Smooth muscle cell (in vitro differentiated cells): ENCODE measurements at regions not wholly inside any gene's neighbourhood (a gene's known extent, or its start where the extent isn't known, plus 50 kb on each side); places are given as distances from the start of the nearest gene placed in this dataset.

Experiments
- DNase-seq: peaks from one replicate; lab custom pipeline; 2025; ENCODE audit not compliant: unreplicated experiment; lab: John Stamatoyannopoulos, UW
- H2AFZ ChIP-seq: fragments of 200-600 bp; sonication (generic); 2 replicates; pipeline ENCODE4 v1.6.0; 2016; ENCODE audit warnings: antibody characterized with exemption, low read depth, mild to moderate bottlenecking
- H3F3A ChIP-seq: fragments of 200-600 bp; sonication (generic); 2 replicates; pipeline ENCODE4 v1.6.0; 2017; ENCODE audit warnings: antibody characterized with exemption, low read depth
- H3K27ac ChIP-seq: fragments of 200-600 bp; sonication (generic); 2 replicates; pipeline ENCODE4 v1.5.1; 2016; ENCODE audit warnings: low read depth, mild to moderate bottlenecking
- H3K27me3 ChIP-seq: fragments of 200-600 bp; sonication (generic); 2 replicates; pipeline ENCODE4 v1.6.1; 2016; ENCODE audit warnings: low read depth, mild to moderate bottlenecking
- H3K36me3 ChIP-seq: fragments of 200-600 bp; sonication (generic); 2 replicates; pipeline ENCODE4 v1.5.1; 2016; ENCODE audit warnings: low read depth
- H3K4me1 ChIP-seq: fragments of 200-600 bp; sonication (generic); 2 replicates; pipeline ENCODE4 v1.5.1; 2016; ENCODE audit warnings: low read depth
- H3K4me2 ChIP-seq: fragments of 200-600 bp; sonication (generic); 2 replicates; pipeline ENCODE4 v1.6.0; 2016; ENCODE audit warnings: mild to moderate bottlenecking
- H3K4me3 ChIP-seq: fragments of 200-600 bp; sonication (generic); 2 replicates; pipeline ENCODE4 v1.5.1; 2016; ENCODE audit warnings: mild to moderate bottlenecking
- H3K79me2 ChIP-seq: fragments of 200-600 bp; sonication (generic); 2 replicates; pipeline ENCODE4 v1.6.0; 2016; ENCODE audit warnings: low read depth, mild to moderate bottlenecking
- H3K9ac ChIP-seq: fragments of 200-600 bp; sonication (generic); 2 replicates; pipeline ENCODE4 v1.6.0; 2016; ENCODE audit warnings: low read depth
- H3K9me3 ChIP-seq: fragments of 200-600 bp; sonication (generic); replicated peaks from 2 replicates; pipeline ENCODE4 v1.5.1; 2016; ENCODE audit warnings: low read depth
- H4K20me1 ChIP-seq: fragments of 200-600 bp; sonication (generic); 2 replicates; pipeline ENCODE4 v1.6.0; 2016; ENCODE audit warnings: low read depth
- WGBS: methylation state at CpG from one replicate; pipeline ENCODE4 v1.1.7; 2016; ENCODE audit warnings: low lambda C conversion rate; 5-methylcytosine and 5-hydroxymethylcytosine counted together
- TF ChIP-seq, protein P1 (sequence below): fragments of 200-600 bp; sonication (generic); IDR thresholded peaks from 2 replicates; pipeline ENCODE4 v1.5.1; 2017; ENCODE audit warnings: borderline replicate concordance, mild to moderate bottlenecking, antibody characterized with exemption; ENCODE audit not compliant: insufficient read depth, poor library complexity, severe bottlenecking

DNA sequence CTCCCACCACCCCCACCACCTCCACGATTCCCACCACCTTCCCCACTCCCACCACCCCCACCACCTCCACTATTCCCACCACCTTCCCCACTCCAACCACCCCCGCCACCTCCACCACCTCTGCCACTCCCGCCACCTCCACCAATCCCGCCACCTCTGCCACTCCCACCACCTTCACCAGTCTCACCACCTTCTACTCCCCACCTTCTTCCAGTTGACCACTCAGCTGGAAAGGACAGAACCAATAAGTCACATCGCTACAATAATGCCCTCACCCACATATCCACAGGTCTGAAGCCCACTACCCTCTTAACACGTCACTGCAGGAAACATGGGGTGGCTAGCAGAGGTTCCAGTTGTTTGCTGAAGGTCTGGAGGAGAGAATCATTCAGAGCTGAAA, 93.5 kb upstream of the PAX2 start:
- Histone ChIP-seq H3K9ac (no peak overlapping the region), H3K4me1 (peaks cover 19% of the 10 kb centered on the region), H2AFZ (no peak overlapping the region), H4K20me1 (no peaks in the 10 kb centered on the region), H3K9me3 (no peaks in the 10 kb centered on the region), H3K36me3 (no peaks in the 10 kb centered on the region), H3K4me3 (no peak overlapping the region), H3K4me2 (no peak overlapping the region), H3F3A (peaks cover 6% of the 10 kb centered on the region), H3K79me2 (no peaks in the 10 kb centered on the region), H3K27ac (no peak overlapping the region), H3K27me3 (peaks cover 59% of the 10 kb centered on the region)
- WGBS = 89% methylated on average over 5 of the region's 6 CpGs
- TF ChIP-seq, protein P1, sequence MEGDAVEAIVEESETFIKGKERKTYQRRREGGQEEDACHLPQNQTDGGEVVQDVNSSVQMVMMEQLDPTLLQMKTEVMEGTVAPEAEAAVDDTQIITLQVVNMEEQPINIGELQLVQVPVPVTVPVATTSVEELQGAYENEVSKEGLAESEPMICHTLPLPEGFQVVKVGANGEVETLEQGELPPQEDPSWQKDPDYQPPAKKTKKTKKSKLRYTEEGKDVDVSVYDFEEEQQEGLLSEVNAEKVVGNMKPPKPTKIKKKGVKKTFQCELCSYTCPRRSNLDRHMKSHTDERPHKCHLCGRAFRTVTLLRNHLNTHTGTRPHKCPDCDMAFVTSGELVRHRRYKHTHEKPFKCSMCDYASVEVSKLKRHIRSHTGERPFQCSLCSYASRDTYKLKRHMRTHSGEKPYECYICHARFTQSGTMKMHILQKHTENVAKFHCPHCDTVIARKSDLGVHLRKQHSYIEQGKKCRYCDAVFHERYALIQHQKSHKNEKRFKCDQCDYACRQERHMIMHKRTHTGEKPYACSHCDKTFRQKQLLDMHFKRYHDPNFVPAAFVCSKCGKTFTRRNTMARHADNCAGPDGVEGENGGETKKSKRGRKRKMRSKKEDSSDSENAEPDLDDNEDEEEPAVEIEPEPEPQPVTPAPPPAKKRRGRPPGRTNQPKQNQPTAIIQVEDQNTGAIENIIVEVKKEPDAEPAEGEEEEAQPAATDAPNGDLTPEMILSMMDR = no peak
- DNase-seq = no peak

DNA sequence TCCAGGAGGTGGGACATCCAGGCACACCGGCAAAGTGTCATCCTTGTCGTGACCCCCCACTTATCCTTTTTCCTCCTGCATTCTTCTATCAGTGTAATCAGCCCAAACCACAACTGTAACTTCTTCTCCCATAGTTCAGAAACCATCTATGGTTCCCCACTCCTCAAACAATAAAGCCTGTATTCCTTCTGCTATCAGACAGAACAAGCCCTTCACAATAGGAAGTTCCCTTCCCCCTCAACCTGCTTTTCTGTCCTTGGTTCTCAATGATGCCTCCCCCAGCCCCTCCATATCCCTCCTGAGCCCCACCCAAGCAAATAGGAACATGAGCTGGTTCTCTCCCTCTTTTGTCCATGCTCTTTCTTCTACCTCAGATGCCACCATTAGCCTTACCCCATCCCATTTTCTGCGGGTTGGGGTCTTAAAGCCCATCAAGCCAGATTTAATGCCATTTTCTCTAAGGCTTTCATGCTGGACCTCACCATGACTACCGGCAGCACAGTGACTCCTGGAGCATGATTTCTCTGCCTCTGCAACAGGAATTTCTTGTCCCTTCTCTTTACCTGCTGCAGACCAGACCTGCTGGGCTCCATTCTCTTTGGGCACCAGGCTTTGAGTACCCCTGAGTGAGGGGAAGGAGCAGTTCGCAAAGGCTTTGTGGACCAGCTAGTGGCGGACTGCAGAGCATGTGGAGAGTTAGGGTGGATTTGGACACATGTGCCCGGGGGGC, 92.8 kb upstream of the PAX2 start:
- TF ChIP-seq, protein P1 = no peak
- Histone ChIP-seq H3K9ac (no peak overlapping the region), H3K36me3 (no peaks in the 10 kb centered on the region), H4K20me1 (no peaks in the 10 kb centered on the region), H2AFZ (no peak overlapping the region), H3K9me3 (no peaks in the 10 kb centered on the region), H3K4me1 (peaks cover 19% of the 10 kb centered on the region), H3K27me3 (peaks cover 64% of the 10 kb centered on the region), H3F3A (peaks cover 6% of the 10 kb centered on the region), H3K4me2 (no peak overlapping the region), H3K4me3 (no peak overlapping the region), H3K79me2 (no peaks in the 10 kb centered on the region), H3K27ac (no peak overlapping the region)
- DNase-seq = no peak
- WGBS = 83% methylated on average over 7 of the region's 7 CpGs

DNA sequence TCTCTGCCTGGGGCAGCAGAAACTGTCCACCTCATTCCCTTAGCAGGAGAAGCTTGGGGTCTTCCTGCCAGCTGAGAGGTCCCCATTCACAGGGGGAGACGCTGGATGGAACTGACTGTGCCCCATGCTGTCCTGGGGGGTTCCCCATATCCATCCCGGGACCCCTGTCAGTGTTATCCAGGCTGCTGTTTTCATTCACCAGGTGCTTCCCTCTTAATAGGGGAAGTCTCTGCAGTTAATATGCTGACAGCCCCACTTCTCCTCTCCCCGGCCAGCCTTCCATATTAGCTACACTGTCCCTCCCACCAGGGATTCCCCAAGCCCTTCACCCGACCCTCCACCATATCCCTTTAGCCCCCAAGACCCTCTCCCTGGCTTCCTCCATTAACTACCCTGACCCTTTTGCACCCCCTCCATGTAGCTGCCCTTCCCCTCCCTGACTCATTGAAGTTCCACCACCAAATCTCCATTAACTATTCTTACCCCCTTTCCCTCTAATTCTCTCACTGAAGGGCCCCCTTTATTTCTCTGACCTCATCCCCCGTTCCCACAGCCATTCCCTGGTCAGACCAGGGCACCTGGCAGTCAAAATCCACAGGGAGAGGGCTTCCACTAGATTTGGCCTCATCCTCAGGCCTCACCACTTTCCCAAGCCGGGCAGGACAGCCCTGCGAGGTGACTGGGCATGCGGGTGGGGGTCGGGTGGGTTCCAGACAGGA, 92.0 kb upstream of the PAX2 start:
- H3K4me2 ChIP-seq = peak overlapping the region; percentile 88
- H3K79me2 ChIP-seq = no peaks in the 10 kb centered on the region
- no peak overlapping the region for H3K9ac ChIP-seq
- H3F3A ChIP-seq = peaks cover 6% of the 10 kb centered on the region
- peak overlapping the region; percentile 43 for H3K4me3 ChIP-seq
- TF ChIP-seq, protein P1 = no peak
- no peaks in the 10 kb centered on the region for H4K20me1 ChIP-seq
- no peak overlapping the region for H3K27ac ChIP-seq
- WGBS = 28% methylated on average over 8 of the region's 9 CpGs
- no peak overlapping the region for H2AFZ ChIP-seq
- no peaks in the 10 kb centered on the region for H3K9me3 ChIP-seq
- no peaks in the 10 kb centered on the region for H3K36me3 ChIP-seq
- peaks cover 68% of the 10 kb centered on the region for H3K27me3 ChIP-seq
- DNase-seq = no peak
- peaks cover 19% of the 10 kb centered on the region for H3K4me1 ChIP-seq
